Fibroblast of the aortic adventitia (primary cell): ENCODE measurements at regions not wholly inside any gene's neighbourhood (a gene's known extent, or its start where the extent isn't known, plus 50 kb on each side); places are given as distances from the start of the nearest gene placed in this dataset.

Experiments
- DNase-seq: peaks from one replicate; pipeline ENCODE4 v3.0.0-alpha.2; 2010; ENCODE audit warnings: low read depth
- H3K4me3 ChIP-seq: 2 replicates; pipeline ENCODE4 v1.5.1; 2011; ENCODE audit warnings: low read depth, mild to moderate bottlenecking, control low read depth, low read length, moderate library complexity
- CTCF ChIP-seq: IDR thresholded peaks from 2 replicates; pipeline ENCODE4 v1.5.1; 2011; ENCODE audit warnings: mild to moderate bottlenecking, low read length, control low read depth, inconsistent platforms; ENCODE audit not compliant: insufficient read depth

GRCh38 chr5:52041842-52042241 is 658.6 kb downstream of the ISL1 start:
- no peak for TF ChIP-seq CTCF
- DNase-seq, result no peak
- no peak overlapping the region for H3K4me3 ChIP-seq

- no peak overlapping the region for H3K4me3 ChIP-seq
- TF ChIP-seq CTCF, result no peak
Measured at GRCh38 chr5:52043137-52043536, 659.9 kb downstream of the ISL1 start.

GRCh38 chr5:52043543-52043942 is 660.3 kb downstream of the ISL1 start:
- DNase-seq, result no peak
- no peak overlapping the region for H3K4me3 ChIP-seq
- no peak for TF ChIP-seq CTCF

More at GRCh38 chr5:52043137-52043536, 659.9 kb downstream of the ISL1 start:
- DNase-seq, result no peak

- no peak overlapping the region for H3K4me3 ChIP-seq
- DNase-seq, result no peak
- TF ChIP-seq CTCF, result no peak
Measured at GRCh38 chr5:52051759-52052158, 668.5 kb downstream of the ISL1 start.

GRCh38 chr5:52063186-52063585 is 679.9 kb downstream of the ISL1 start:
- H3K4me3 ChIP-seq, result no peak overlapping the region
- TF ChIP-seq CTCF, result no peak

GRCh38 chr5:52065182-52065581 is 681.9 kb downstream of the ISL1 start:
- no peak for DNase-seq
- no peak for TF ChIP-seq CTCF

More at GRCh38 chr5:52063186-52063585, 679.9 kb downstream of the ISL1 start:
- DNase-seq, result no peak

GRCh38 chr5:52069997-52070396 is 686.7 kb downstream of the ISL1 start:
- no peak overlapping the region for H3K4me3 ChIP-seq
- no peak for DNase-seq
- no peak for TF ChIP-seq CTCF

More at GRCh38 chr5:52065182-52065581, 681.9 kb downstream of the ISL1 start:
- no peak overlapping the region for H3K4me3 ChIP-seq
